ENCODE measurements at regions not wholly inside any gene's neighbourhood (a gene's known extent, or its start where the extent isn't known, plus 50 kb on each side); places are given as distances from the start of the nearest gene placed in this dataset.
"Not testable (repeated sequence)": the region's sequence is repeated elsewhere in the genome, so short reads cannot be mapped to it uniquely, and the experiment has no call there.

DNA sequence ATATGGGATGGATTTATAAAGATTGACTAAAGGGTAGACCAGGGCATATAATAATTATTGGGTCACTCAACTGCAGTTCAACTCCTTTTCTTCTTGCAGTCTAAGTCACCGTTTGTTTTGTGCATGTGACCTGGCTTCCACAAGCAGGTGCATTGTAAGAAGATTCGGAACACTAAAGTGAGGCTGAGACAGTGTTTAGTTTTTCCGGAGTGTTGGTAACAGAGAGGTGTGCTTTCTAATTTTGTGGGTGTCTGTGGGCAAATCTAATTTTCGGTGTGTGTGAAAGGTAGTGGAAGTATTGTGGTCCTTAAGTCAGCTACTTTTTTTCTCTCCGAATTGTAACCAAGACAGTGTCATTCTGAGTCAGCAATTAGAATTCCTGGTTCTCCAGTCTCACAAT lies 184.5 kb downstream of the CDH19 start:
- POLR2A ChIA-PET: no interaction called here
- CTCF ChIA-PET: no interaction called here

DNA sequence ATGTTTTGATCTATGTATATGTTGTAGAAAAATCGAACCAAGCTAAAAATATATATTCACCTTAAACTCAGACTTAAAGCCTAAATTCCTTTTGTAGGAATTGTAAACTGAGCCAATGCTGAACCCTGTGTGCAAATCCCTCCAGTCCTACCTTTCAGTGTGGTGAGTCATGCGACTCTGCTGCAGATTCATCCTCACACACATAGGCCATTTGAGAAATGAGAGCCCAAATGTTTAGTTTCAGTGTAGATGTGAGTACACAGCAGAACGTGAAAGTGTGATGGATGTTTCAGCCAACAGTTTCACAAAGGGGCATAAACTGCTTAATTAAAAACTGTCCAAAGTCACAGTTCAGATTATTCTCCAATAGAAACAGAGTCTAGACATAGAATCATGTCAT lies 193.2 kb downstream of the CDH19 start:
- no peaks in the 10 kb centered on the region for H3K27me3 ChIP-seq (ENCODE audit: control insufficient read depth, insufficient read depth, low read length)
- no peak overlapping the region for H3K27ac ChIP-seq (ENCODE audit: low read depth, low read length)
- DNase-seq (ENCODE audit: low read depth, low spot score): no peak
- ChIA-PET CTCF (no interaction called here), POLR2A (no interaction called here)
- TF ChIP-seq, protein P1, sequence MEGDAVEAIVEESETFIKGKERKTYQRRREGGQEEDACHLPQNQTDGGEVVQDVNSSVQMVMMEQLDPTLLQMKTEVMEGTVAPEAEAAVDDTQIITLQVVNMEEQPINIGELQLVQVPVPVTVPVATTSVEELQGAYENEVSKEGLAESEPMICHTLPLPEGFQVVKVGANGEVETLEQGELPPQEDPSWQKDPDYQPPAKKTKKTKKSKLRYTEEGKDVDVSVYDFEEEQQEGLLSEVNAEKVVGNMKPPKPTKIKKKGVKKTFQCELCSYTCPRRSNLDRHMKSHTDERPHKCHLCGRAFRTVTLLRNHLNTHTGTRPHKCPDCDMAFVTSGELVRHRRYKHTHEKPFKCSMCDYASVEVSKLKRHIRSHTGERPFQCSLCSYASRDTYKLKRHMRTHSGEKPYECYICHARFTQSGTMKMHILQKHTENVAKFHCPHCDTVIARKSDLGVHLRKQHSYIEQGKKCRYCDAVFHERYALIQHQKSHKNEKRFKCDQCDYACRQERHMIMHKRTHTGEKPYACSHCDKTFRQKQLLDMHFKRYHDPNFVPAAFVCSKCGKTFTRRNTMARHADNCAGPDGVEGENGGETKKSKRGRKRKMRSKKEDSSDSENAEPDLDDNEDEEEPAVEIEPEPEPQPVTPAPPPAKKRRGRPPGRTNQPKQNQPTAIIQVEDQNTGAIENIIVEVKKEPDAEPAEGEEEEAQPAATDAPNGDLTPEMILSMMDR (IDR thresholded peaks at IDR 0.05; ENCODE audit: low read depth, low read length): no peak
- H3K4me3 ChIP-seq (ENCODE audit: low read depth, low read length): no peak overlapping the region
- no peaks in the 10 kb centered on the region for H3K9me3 ChIP-seq (ENCODE audit: control insufficient read depth, insufficient read depth, low read length)

More for the DNA sequence above, 184.5 kb downstream of the CDH19 start:
- TF ChIP-seq, protein P1 (IDR thresholded peaks at IDR 0.05; ENCODE audit: low read depth, low read length): no peak
- Histone ChIP-seq H3K4me3 (ENCODE audit: low read depth, low read length) (no peak overlapping the region), H3K27ac (ENCODE audit: low read depth, low read length) (no peak overlapping the region), H3K27me3 (ENCODE audit: control insufficient read depth, insufficient read depth, low read length) (no peaks in the 10 kb centered on the region), H3K9me3 (ENCODE audit: control insufficient read depth, insufficient read depth, low read length) (no peaks in the 10 kb centered on the region)
- DNase-seq (ENCODE audit: low read depth, low spot score): no peak

DNA sequence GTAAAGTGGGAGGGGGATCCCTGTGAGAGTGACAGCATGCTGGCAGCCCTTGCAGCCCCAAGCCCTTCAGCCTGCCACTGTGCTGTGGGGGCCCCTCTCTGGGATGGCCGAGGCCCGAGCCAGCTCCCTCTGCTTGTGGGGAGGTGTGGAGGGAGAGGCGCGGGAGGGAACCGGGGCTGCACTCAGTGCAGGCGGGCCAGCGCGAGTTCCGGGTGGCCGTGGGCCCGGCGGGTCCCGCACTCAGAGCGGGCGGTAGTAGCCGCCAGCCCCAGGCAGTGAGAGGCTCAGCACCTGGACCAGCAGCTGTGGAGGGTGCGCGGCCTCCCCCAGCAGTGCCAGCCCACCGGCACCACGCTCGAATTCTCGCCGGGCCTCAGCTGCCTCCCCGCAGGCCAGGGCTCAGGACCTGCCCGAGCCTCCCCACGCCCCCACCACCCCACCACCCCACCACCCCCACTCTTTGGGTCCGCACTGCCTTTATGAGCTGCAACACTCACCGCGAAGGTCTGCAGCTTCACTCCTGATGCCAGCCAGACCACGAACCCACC lies 208.1 kb downstream of the CDH19 start:
- DNase-seq (ENCODE audit: low read depth, low spot score): no peak
- no peak overlapping the region for H3K4me3 ChIP-seq (ENCODE audit: low read depth, low read length)
- CTCF ChIA-PET: no interaction called here
- POLR2A ChIA-PET: no interaction called here
- H3K27me3 ChIP-seq (ENCODE audit: control insufficient read depth, insufficient read depth, low read length): no peaks in the 10 kb centered on the region
- no peak overlapping the region for H3K27ac ChIP-seq (ENCODE audit: low read depth, low read length)
- TF ChIP-seq, protein P1 (IDR thresholded peaks at IDR 0.05; ENCODE audit: low read depth, low read length): no peak
- peaks cover 7% of the 10 kb centered on the region for H3K9me3 ChIP-seq (ENCODE audit: control insufficient read depth, insufficient read depth, low read length)

DNA sequence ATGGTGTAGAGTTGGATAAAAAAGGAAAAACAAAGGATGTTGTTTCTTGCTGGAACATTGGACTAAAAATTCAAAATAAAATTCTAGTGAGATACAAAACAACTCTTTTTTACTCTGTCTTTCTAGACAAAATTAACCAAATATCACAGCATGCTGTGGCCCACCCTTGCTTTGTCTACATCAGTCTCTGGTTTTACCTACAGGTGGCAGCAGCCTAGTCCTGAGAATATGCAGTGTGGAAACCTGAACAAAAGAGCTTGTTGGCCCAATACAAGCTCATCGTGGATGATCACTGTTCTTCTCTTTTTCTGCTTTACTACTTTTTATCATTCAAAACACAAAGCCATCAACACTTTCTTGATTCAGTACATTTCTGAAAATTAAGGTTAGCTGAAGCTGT lies 210.4 kb downstream of the CDH19 start:
- TF ChIP-seq, protein P1 (IDR thresholded peaks at IDR 0.05; ENCODE audit: low read depth, low read length): no peak
- no peak for DNase-seq (ENCODE audit: low read depth, low spot score)
- Histone ChIP-seq H3K9me3 (ENCODE audit: control insufficient read depth, insufficient read depth, low read length) (peaks cover 12% of the 10 kb centered on the region), H3K4me3 (ENCODE audit: low read depth, low read length) (no peak overlapping the region), H3K27ac (ENCODE audit: low read depth, low read length) (no peak overlapping the region), H3K27me3 (ENCODE audit: control insufficient read depth, insufficient read depth, low read length) (no peaks in the 10 kb centered on the region)
- ChIA-PET CTCF (no interaction called here), POLR2A (no interaction called here)

DNA sequence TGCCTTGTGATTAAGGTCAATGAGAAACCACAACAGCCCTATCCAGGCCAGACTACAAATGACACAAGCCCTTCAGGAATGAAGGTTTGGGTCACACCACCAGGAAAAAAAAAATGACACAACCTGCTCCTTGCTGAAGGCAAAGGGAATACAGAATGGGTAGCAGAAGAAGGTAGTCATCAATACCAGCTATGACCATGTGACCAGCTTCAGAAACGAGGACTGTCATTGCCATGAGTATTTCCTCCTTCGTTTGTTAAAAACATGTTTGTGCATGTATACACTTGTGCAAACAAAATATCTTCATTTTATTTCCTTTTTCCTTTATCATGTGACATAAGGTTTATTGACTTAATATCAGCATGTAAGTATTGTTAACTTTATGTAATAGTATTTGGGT lies 226.6 kb downstream of the CDH19 start:
- ChIA-PET CTCF (no interaction called here), POLR2A (no interaction called here)
- peaks cover 12% of the 10 kb centered on the region; the same call in 1 of the 2 replicates for H3K9me3 ChIP-seq (ENCODE audit: control insufficient read depth, insufficient read depth, low read length)

DNA sequence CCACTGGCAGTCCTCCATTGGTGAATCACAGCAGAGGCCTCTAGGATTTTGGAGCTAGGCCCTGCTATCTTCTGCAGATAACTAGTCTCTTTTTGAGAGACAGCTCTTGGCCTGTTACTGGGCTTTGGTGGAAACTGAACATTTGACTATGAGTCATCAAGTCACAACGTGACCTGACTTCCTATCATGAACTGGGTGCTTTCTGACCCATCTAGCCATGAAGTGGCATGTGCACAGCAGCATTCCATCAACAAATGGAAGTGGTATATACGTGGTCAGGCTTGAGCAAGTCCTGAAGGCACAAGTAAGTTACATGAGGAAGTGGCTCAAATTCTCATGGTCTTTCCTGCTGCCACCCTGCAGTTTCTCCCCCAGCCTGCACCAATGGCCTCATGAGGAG lies 228.5 kb downstream of the CDH19 start:
- H3K27me3 ChIP-seq (ENCODE audit: control insufficient read depth, insufficient read depth, low read length); CTCF ChIA-PET; DNase-seq (ENCODE audit: low read depth, low spot score); H3K27ac ChIP-seq (ENCODE audit: low read depth, low read length); H3K4me3 ChIP-seq (ENCODE audit: low read depth, low read length); POLR2A ChIA-PET: not testable (repeated sequence)
- H3K9me3 ChIP-seq (ENCODE audit: control insufficient read depth, insufficient read depth, low read length): peaks cover 12% of the 10 kb centered on the region

More for the DNA sequence above, 226.6 kb downstream of the CDH19 start:
- H3K27ac ChIP-seq (ENCODE audit: low read depth, low read length): no peak overlapping the region
- H3K4me3 ChIP-seq (ENCODE audit: low read depth, low read length): no peak overlapping the region
- DNase-seq (ENCODE audit: low read depth, low spot score): no peak
- TF ChIP-seq, protein P1 (IDR thresholded peaks at IDR 0.05; ENCODE audit: low read depth, low read length): no peak
- H3K27me3 ChIP-seq (ENCODE audit: control insufficient read depth, insufficient read depth, low read length): no peaks in the 10 kb centered on the region

Data from AG04450 (cell line).